ENCODE measurements at regions not wholly inside any gene's neighbourhood (a gene's known extent, or its start where the extent isn't known, plus 50 kb on each side); places are given as distances from the start of the nearest gene placed in this dataset.
"Not testable (repeated sequence)": the region's sequence is repeated elsewhere in the genome, so short reads cannot be mapped to it uniquely, and the experiment has no call there.

GRCh38 chr5:125981016-125981415, 442.2 kb upstream of the GRAMD2B start:
- H3K36me3 ChIP-seq = no peaks in the 10 kb centered on the region
- H3K4me3 ChIP-seq = no peak overlapping the region
- intact Hi-C loops (cut with DNase I; ENCODE audit: low total_unique reads) (no loop called here), in situ Hi-C loops (cut with MboI; ENCODE audit: low sequenced_read_pairs in 4 of 4) (no loop called here)
- DNase-seq = no peak
- H3K9me3 ChIP-seq = no peaks in the 10 kb centered on the region
- H3K4me1 ChIP-seq = no peaks in the 10 kb centered on the region
- ATAC-seq = no peak
- no peaks in the 10 kb centered on the region for H3K27me3 ChIP-seq
- H3K27ac ChIP-seq = no peak overlapping the region
- TF ChIP-seq CTCF (IDR thresholded peaks at IDR 0.05 in 4 of 5, conservative IDR thresholded peaks at IDR 0.05 in 1 of 5) = no peak
- no peak for TF ChIP-seq POLR2A (IDR thresholded peaks at IDR 0.05)

- H3K4me1 ChIP-seq = no peaks in the 10 kb centered on the region
- no peak overlapping the region for H3K27ac ChIP-seq
- DNase-seq (no peak), ATAC-seq (no peak)
- intact Hi-C loops (cut with DNase I; ENCODE audit: low total_unique reads) (no loop called here), in situ Hi-C loops (cut with MboI; ENCODE audit: low sequenced_read_pairs in 4 of 4) (no loop called here)
- H3K27me3 ChIP-seq = no peaks in the 10 kb centered on the region
- TF ChIP-seq POLR2A (IDR thresholded peaks at IDR 0.05) (no peak), CTCF (IDR thresholded peaks at IDR 0.05 in 4 of 5, conservative IDR thresholded peaks at IDR 0.05 in 1 of 5) (no peak)
- H3K9me3 ChIP-seq = no peaks in the 10 kb centered on the region
- H3K4me3 ChIP-seq = no peak overlapping the region
- no peaks in the 10 kb centered on the region for H3K36me3 ChIP-seq
These were observed 435.4 kb upstream of the GRAMD2B start for GRCh38 chr5:125987677-125988255.

GRCh38 chr5:125992050-125992449, 431.2 kb upstream of the GRAMD2B start:
- Histone ChIP-seq H3K4me3 (no peak overlapping the region), H3K36me3 (no peaks in the 10 kb centered on the region), H3K27ac (no peak overlapping the region), H3K27me3 (no peaks in the 10 kb centered on the region), H3K9me3 (no peaks in the 10 kb centered on the region), H3K4me1 (no peaks in the 10 kb centered on the region)
- ATAC-seq (no peak), DNase-seq (no peak)
- in situ Hi-C loops (cut with MboI; ENCODE audit: low sequenced_read_pairs in 4 of 4) = no loop called here
- no peak for TF ChIP-seq CTCF (IDR thresholded peaks at IDR 0.05 in 4 of 5, conservative IDR thresholded peaks at IDR 0.05 in 1 of 5)
- no peak for TF ChIP-seq POLR2A (IDR thresholded peaks at IDR 0.05)
- intact Hi-C loops (cut with DNase I; ENCODE audit: low total_unique reads) = no loop called here

GRCh38 chr5:125999271-126000030, 423.8 kb upstream of the GRAMD2B start:
- H3K4me1 ChIP-seq; DNase-seq; H3K27me3 ChIP-seq; H3K36me3 ChIP-seq; in situ Hi-C loops (cut with MboI; ENCODE audit: low sequenced_read_pairs in 4 of 4); H3K4me3 ChIP-seq; ATAC-seq; intact Hi-C loops (cut with DNase I; ENCODE audit: low total_unique reads); H3K27ac ChIP-seq; H3K9me3 ChIP-seq: not testable (repeated sequence)

GRCh38 chr5:126000507-126000906, 422.7 kb upstream of the GRAMD2B start:
- H3K9me3 ChIP-seq = no peaks in the 10 kb centered on the region
- no peak overlapping the region for H3K4me3 ChIP-seq
- in situ Hi-C loops (cut with MboI; ENCODE audit: low sequenced_read_pairs in 4 of 4) (no loop called here), intact Hi-C loops (cut with DNase I; ENCODE audit: low total_unique reads) (no loop called here)
- no peak for DNase-seq
- H3K4me1 ChIP-seq = no peaks in the 10 kb centered on the region
- no peaks in the 10 kb centered on the region for H3K27me3 ChIP-seq
- no peaks in the 10 kb centered on the region for H3K36me3 ChIP-seq
- TF ChIP-seq CTCF (IDR thresholded peaks at IDR 0.05 in 4 of 5, conservative IDR thresholded peaks at IDR 0.05 in 1 of 5) (no peak), POLR2A (IDR thresholded peaks at IDR 0.05) (no peak)
- ATAC-seq = no peak
- no peak overlapping the region for H3K27ac ChIP-seq

All from gastrocnemius medialis (tissue), 4 donors.